ENCODE measurements at regions not wholly inside any gene's neighbourhood (a gene's known extent, or its start where the extent isn't known, plus 50 kb on each side); places are given as distances from the start of the nearest gene placed in this dataset.

GRCh38 chr6:24991810-24992467 is 56.2 kb upstream of the RIPOR2 start:
- H3K27me3 ChIP-seq (ENCODE audit: control insufficient read depth in 4 of 4, insufficient read depth in 4 of 4, low read length in 3 of 4): no peaks in the 10 kb centered on the region
- no peaks in the 10 kb centered on the region for H3K4me1 ChIP-seq (ENCODE audit: control insufficient read depth in 4 of 4, insufficient read depth in 4 of 4, low read length in 3 of 4)
- no peak for DNase-seq (ENCODE audit: low spot score)
- WGBS: 77% methylated on average over 5 of the region's 5 CpGs
- H3K4me3 ChIP-seq (ENCODE audit: low read depth in 1 of 3, low read length in 3 of 3): no peak overlapping the region
- no peak overlapping the region for H3K27ac ChIP-seq (ENCODE audit: low read depth in 1 of 2, low read length in 2 of 2)
- no peaks in the 10 kb centered on the region for H3K9me3 ChIP-seq (ENCODE audit: control insufficient read depth in 4 of 4, low read length in 3 of 4)
- H3K9ac ChIP-seq (ENCODE audit: low read depth in 1 of 2, low read length in 2 of 2): no peak overlapping the region
- no peaks in the 10 kb centered on the region for H3K36me3 ChIP-seq (ENCODE audit: control insufficient read depth in 4 of 4, insufficient read depth in 3 of 4, low read depth in 1 of 4, low read length in 3 of 4)
- no peak for TF ChIP-seq MAX (IDR thresholded peaks at IDR 0.05)
- no peak for TF ChIP-seq SP1 (IDR thresholded peaks at IDR 0.05)
- peak; percentile 48 for TF ChIP-seq NR2F2 (IDR thresholded peaks at IDR 0.05)
- TF ChIP-seq TAF1 (conservative IDR thresholded peaks at IDR 0.05): no peak
- peak; percentile 82 to 89 for TF ChIP-seq RAD21 (IDR thresholded peaks at IDR 0.05)
- peak; percentile 73 for TF ChIP-seq CTCF (IDR thresholded peaks at IDR 0.05; ENCODE audit: low read depth, low read length, missing input control)

GRCh38 chr6:24994812-24995211 is 59.1 kb upstream of the RIPOR2 start:
- Histone ChIP-seq H3K9ac (ENCODE audit: low read depth in 1 of 2, low read length in 2 of 2) (no peak overlapping the region), H3K9me3 (ENCODE audit: control insufficient read depth in 4 of 4, low read length in 3 of 4) (no peaks in the 10 kb centered on the region), H3K27ac (ENCODE audit: low read depth in 1 of 2, low read length in 2 of 2) (no peak overlapping the region), H3K4me1 (ENCODE audit: control insufficient read depth in 4 of 4, insufficient read depth in 4 of 4, low read length in 3 of 4) (no peaks in the 10 kb centered on the region), H3K36me3 (ENCODE audit: control insufficient read depth in 4 of 4, insufficient read depth in 3 of 4, low read depth in 1 of 4, low read length in 3 of 4) (no peaks in the 10 kb centered on the region), H3K4me3 (ENCODE audit: low read depth in 1 of 3, low read length in 3 of 3) (no peak overlapping the region), H3K27me3 (ENCODE audit: control insufficient read depth in 4 of 4, insufficient read depth in 4 of 4, low read length in 3 of 4) (no peaks in the 10 kb centered on the region)
- WGBS: 94% methylated on average over 1 of the region's 1 CpG
- no peak for TF ChIP-seq RXRA (IDR thresholded peaks at IDR 0.05)
- no peak for TF ChIP-seq FOXA2 (IDR thresholded peaks at IDR 0.05)
- TF ChIP-seq YY1 (IDR thresholded peaks at IDR 0.05): no peak
- TF ChIP-seq JUND (IDR thresholded peaks at IDR 0.05): no peak
- no peak for TF ChIP-seq EGR1 (IDR thresholded peaks at IDR 0.05; ENCODE audit: low read depth in 2 of 2)
- TF ChIP-seq ZBTB33 (IDR thresholded peaks at IDR 0.05): no peak
- TF ChIP-seq TAF1 (conservative IDR thresholded peaks at IDR 0.05): no peak
- no peak for TF ChIP-seq RAD21 (IDR thresholded peaks at IDR 0.05)
- no peak for TF ChIP-seq MAX (IDR thresholded peaks at IDR 0.05)
- TF ChIP-seq FOXA1 (IDR thresholded peaks at IDR 0.05): no peak
- DNase-seq (ENCODE audit: low spot score): no peak

- Histone ChIP-seq H3K9me3 (ENCODE audit: control insufficient read depth in 4 of 4, low read length in 3 of 4) (no peaks in the 10 kb centered on the region), H3K9ac (ENCODE audit: low read depth in 1 of 2, low read length in 2 of 2) (no peak overlapping the region), H3K4me1 (ENCODE audit: control insufficient read depth in 4 of 4, insufficient read depth in 4 of 4, low read length in 3 of 4) (no peaks in the 10 kb centered on the region), H3K27me3 (ENCODE audit: control insufficient read depth in 4 of 4, insufficient read depth in 4 of 4, low read length in 3 of 4) (no peaks in the 10 kb centered on the region), H3K36me3 (ENCODE audit: control insufficient read depth in 4 of 4, insufficient read depth in 3 of 4, low read depth in 1 of 4, low read length in 3 of 4) (no peaks in the 10 kb centered on the region), H3K27ac (ENCODE audit: low read depth in 1 of 2, low read length in 2 of 2) (no peak overlapping the region), H3K4me3 (ENCODE audit: low read depth in 1 of 3, low read length in 3 of 3) (no peak overlapping the region)
- 89% methylated on average over 4 of the region's 4 CpGs for WGBS
- no peak for DNase-seq (ENCODE audit: low spot score)
- no peak for TF ChIP-seq ATF3 (IDR thresholded peaks at IDR 0.05)
- no peak for TF ChIP-seq NR2F2 (IDR thresholded peaks at IDR 0.05)
- TF ChIP-seq YY1 (IDR thresholded peaks at IDR 0.05): no peak
- TF ChIP-seq GABPA (IDR thresholded peaks at IDR 0.05 in 1 of 2, conservative IDR thresholded peaks at IDR 0.05 in 1 of 2): no peak
- no peak for TF ChIP-seq CTCF (IDR thresholded peaks at IDR 0.05; ENCODE audit: low read depth, low read length, missing input control)
- TF ChIP-seq JUND (IDR thresholded peaks at IDR 0.05): no peak
- TF ChIP-seq FOXA1 (IDR thresholded peaks at IDR 0.05): no peak
- no peak for TF ChIP-seq EGR1 (IDR thresholded peaks at IDR 0.05; ENCODE audit: low read depth in 2 of 2)
- no peak for TF ChIP-seq REST (IDR thresholded peaks at IDR 0.05)
- TF ChIP-seq RAD21 (IDR thresholded peaks at IDR 0.05): no peak
- TF ChIP-seq FOXA2 (IDR thresholded peaks at IDR 0.05): no peak
Observed at GRCh38 chr6:24995270-24995669, 59.5 kb upstream of the RIPOR2 start.

Data from liver (tissue), 8 donors.